ENCODE measurements at regions not wholly inside any gene's neighbourhood (a gene's known extent, or its start where the extent isn't known, plus 50 kb on each side); places are given as distances from the start of the nearest gene placed in this dataset.

DNA sequence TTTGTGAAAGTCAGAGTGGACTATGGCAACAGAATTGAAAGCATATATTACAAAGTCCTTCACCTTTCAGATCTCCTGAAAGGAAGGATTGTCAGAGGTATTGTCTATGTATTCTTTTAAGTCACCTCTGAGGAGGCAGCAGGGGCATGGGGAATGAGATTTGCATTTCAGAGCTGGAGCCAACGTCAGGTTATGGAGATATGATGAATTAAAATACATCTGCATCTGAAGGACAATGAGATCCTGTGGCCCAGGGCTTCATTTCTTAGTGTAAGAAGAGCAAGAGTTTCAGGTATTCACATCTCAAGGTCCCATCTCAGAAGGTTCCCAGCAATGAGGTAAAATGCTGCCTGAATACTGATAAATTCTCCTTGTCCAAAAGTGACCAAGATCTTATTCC is 695.8 kb downstream of the TUSC7 start:
- H3K36me3 ChIP-seq, result no peaks in the 10 kb centered on the region
- DNase-seq, result no peak
- no peaks in the 10 kb centered on the region for H3K9me3 ChIP-seq
- H3K4me3 ChIP-seq, result no peak overlapping the region
- no peak overlapping the region for H3K27ac ChIP-seq
- intact Hi-C loops (cut with DNase I), result no loop called here
- no peaks in the 10 kb centered on the region for H3K27me3 ChIP-seq (ENCODE audit: low read depth)
- no peak for ATAC-seq
- TF ChIP-seq, protein P1, sequence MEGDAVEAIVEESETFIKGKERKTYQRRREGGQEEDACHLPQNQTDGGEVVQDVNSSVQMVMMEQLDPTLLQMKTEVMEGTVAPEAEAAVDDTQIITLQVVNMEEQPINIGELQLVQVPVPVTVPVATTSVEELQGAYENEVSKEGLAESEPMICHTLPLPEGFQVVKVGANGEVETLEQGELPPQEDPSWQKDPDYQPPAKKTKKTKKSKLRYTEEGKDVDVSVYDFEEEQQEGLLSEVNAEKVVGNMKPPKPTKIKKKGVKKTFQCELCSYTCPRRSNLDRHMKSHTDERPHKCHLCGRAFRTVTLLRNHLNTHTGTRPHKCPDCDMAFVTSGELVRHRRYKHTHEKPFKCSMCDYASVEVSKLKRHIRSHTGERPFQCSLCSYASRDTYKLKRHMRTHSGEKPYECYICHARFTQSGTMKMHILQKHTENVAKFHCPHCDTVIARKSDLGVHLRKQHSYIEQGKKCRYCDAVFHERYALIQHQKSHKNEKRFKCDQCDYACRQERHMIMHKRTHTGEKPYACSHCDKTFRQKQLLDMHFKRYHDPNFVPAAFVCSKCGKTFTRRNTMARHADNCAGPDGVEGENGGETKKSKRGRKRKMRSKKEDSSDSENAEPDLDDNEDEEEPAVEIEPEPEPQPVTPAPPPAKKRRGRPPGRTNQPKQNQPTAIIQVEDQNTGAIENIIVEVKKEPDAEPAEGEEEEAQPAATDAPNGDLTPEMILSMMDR (IDR thresholded peaks at IDR 0.05), result no peak
- H3K4me1 ChIP-seq, result peaks cover 7% of the 10 kb centered on the region

DNA sequence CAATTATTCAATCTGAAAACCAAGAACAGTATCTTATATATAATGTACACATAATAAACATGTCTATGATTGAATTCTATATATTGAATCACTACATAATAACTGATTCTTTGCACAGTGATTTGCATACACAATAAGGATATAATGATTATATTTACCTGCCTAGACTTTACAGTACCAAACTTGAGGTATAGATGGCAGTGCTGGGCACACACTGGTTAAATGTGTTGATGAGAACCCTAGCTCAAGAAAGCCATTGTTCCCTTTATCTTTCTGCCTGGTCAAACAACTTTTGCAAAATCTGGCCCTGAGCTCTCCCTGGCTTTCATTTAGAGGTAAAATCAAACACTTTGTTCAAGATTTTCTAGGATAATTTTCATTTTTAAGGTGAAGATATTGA is 697.7 kb downstream of the TUSC7 start:
- Histone ChIP-seq H3K4me1 (peaks cover 7% of the 10 kb centered on the region), H3K27me3 (ENCODE audit: low read depth) (no peaks in the 10 kb centered on the region), H3K4me3 (no peak overlapping the region), H3K27ac (no peak overlapping the region), H3K9me3 (no peaks in the 10 kb centered on the region), H3K36me3 (no peaks in the 10 kb centered on the region)
- TF ChIP-seq, protein P1 (IDR thresholded peaks at IDR 0.05), result no peak
- DNase-seq, result no peak
- no peak for ATAC-seq
- intact Hi-C loops (cut with DNase I), result no loop called here

DNA sequence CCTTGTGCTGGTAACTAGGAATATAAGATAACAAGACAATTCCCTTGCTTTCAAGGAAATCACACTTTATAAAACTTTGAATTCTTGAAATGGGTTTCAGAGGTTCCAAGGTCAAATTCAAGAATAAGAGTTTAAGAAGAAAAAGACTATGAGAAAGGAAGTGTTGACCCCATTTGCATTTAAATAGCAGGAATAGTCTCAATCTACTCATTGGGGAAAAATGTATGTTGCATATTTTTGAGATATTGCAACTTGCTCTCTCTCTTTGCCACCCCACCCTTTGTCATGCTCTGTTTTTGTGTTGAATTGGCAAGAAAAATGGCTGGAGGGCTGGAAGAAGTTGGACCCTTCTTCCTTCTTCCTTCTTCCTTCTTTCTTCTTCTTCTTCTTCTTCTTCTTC is 699.2 kb downstream of the TUSC7 start:
- intact Hi-C loops (cut with DNase I), result no loop called here
- Histone ChIP-seq H3K36me3 (no peaks in the 10 kb centered on the region), H3K27ac (no peak overlapping the region), H3K4me3 (no peak overlapping the region), H3K27me3 (ENCODE audit: low read depth) (no peaks in the 10 kb centered on the region), H3K4me1 (peaks cover 7% of the 10 kb centered on the region), H3K9me3 (no peaks in the 10 kb centered on the region)
- no peak for DNase-seq
- TF ChIP-seq, protein P1 (IDR thresholded peaks at IDR 0.05), result no peak
- no peak for ATAC-seq

DNA sequence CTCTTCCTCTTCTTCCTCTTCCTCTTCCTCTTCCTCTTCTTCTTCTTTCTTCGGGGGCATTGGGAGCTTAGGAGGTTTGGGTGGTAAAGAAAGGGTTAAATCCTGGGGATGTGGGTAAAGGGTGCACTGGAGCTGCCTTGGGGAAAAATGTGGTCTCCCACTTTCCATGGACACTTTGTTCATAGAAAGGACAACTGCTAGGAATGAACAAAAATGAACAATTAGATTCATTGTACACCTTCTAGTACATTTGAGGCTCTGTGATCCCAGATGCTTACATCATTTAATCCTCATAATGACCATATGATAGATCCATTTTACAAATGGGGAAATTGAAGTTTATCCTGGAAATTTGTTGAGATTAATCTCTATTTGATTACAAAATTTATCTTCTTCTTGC is 699.7 kb downstream of the TUSC7 start:
- Histone ChIP-seq H3K27ac (no peak overlapping the region), H3K4me3 (no peak overlapping the region), H3K27me3 (ENCODE audit: low read depth) (no peaks in the 10 kb centered on the region), H3K4me1 (peaks cover 7% of the 10 kb centered on the region), H3K36me3 (no peaks in the 10 kb centered on the region), H3K9me3 (no peaks in the 10 kb centered on the region)
- no peak for ATAC-seq
- intact Hi-C loops (cut with DNase I), result no loop called here
- TF ChIP-seq, protein P1 (IDR thresholded peaks at IDR 0.05), result no peak
- no peak for DNase-seq

DNA sequence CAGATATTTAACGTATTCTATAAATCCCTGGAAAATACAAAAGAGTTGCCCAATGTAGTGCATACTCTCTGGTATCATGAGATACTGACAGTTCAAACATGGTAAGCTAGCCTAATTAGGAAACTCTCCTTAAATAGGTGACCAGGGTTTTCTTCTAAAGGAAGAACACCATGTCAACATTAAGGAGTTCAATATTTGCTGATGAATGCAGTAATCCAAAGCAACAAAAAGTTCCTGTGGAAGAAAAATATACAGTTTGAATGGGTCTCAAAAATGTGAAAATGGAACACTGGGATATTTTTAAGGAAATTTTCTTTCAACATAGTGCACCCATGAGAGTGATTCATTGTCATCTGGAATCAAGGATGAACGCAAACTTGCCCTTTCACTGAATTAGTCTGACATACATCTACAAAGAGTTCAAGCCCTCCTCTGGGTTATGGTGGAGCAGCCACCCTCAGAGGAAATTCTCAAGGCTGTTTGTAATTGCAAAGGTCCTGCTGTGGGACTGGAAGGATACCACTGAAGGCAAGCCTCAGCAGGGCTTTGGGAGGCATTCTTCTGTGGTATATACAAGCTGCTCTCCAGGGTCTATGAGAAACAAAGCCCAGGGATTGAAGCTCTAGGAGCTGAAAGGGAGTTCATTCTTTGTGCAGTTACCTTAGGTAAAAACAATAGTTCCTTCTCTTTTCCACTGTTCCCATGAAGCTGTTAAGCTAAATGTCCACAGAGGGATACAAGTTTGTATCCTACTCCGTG is 700.3 kb downstream of the TUSC7 start:
- H3K27ac ChIP-seq, result no peak overlapping the region
- H3K4me1 ChIP-seq, result peaks cover 2% of the 10 kb centered on the region
- TF ChIP-seq, protein P1 (IDR thresholded peaks at IDR 0.05), result no peak
- ATAC-seq, result no peak
- intact Hi-C loops (cut with DNase I), result no loop called here
- no peaks in the 10 kb centered on the region for H3K36me3 ChIP-seq
- H3K4me3 ChIP-seq, result no peak overlapping the region
- DNase-seq, result no peak
- H3K9me3 ChIP-seq, result no peaks in the 10 kb centered on the region
- H3K27me3 ChIP-seq (ENCODE audit: low read depth), result no peaks in the 10 kb centered on the region

Data from lower lobe of right lung (tissue), 2 donors.